Gastrocnemius medialis (tissue), 4 donors: ENCODE measurements at regions not wholly inside any gene's neighbourhood (a gene's known extent, or its start where the extent isn't known, plus 50 kb on each side); places are given as distances from the start of the nearest gene placed in this dataset.

ENCODE experiments used
- CTCF ChIP-seq, 5 experiments: fragments of 450-650 bp in 3 of 5; fragments of 200-600 bp in 2 of 5; sonication (generic) in 2 of 5; IDR thresholded peaks in 4 of 5; conservative IDR thresholded peaks in 1 of 5; 1 replicate in 4 of 5; 2 replicates in 1 of 5; pipeline ENCODE4 v1.5.1; 2016 to 2019; ENCODE audit warnings: antibody characterized with exemption in 5 of 5, mild to moderate bottlenecking in 3 of 5, moderate library complexity in 3 of 5
- POLR2A ChIP-seq, 2 donors: fragments of 450-650 bp; IDR thresholded peaks; one replicate each; pipeline ENCODE4 v1.6.1; 2017; ENCODE audit warnings: antibody characterized with exemption in 2 of 2, mild to moderate bottlenecking in 2 of 2, moderate library complexity in 2 of 2

- TF ChIP-seq CTCF (IDR thresholded peaks at IDR 0.05 in 4 of 5, conservative IDR thresholded peaks at IDR 0.05 in 1 of 5), result no peak
- TF ChIP-seq POLR2A (IDR thresholded peaks at IDR 0.05), result no peak
Observed at GRCh38 chr3:5305684-5305989, 118.1 kb downstream of the EDEM1 start.
